K562 (cell line): ENCODE measurements at regions not wholly inside any gene's neighbourhood (a gene's known extent, or its start where the extent isn't known, plus 50 kb on each side); places are given as distances from the start of the nearest gene placed in this dataset.

ENCODE experiments used
- ATAC-seq: fragments of 200-7000 bp; cut with Tn5 transposase; 3 replicates; pipeline ENCODE4 v1.9.1; 2020; ENCODE audit warnings: moderate library complexity
- BruUV-seq: library from RNA; stranded (reverse); fragments of 400-500 nt; replicated peaks from 2 replicates; lab custom pipeline; 2021; lab: Mats Ljungman, UMichigan
- CTCF ChIA-PET: fragments of 300-600 bp; formaldehyde crosslinking; extraction: SDS; loops from one replicate; lab custom pipeline; 2021; ENCODE audit warnings: low intra/inter-chr PET ratio; lab: Yijun Ruan, JAX
- POLR2A ChIA-PET: fragments of 300-600, 350-650 bp; sonication (Branson Sonifier 250); formaldehyde crosslinking; extraction: SDS; loops from one replicate; lab custom pipeline; 2021; ENCODE audit warnings: antibody characterized with exemption, inconsistent platforms; lab: Yijun Ruan, JAX
- DNase-seq, 4 experiments: peaks; one replicate each; pipeline versions ENCODE4 v3.0.0 to v3.0.0-alpha.2; 2011 to 2018; ENCODE audit warnings: low spot score in 3 of 4, mixed read lengths in 3 of 4; ENCODE audit errors: extremely low read depth in 1 of 4
- FAIRE-seq: peaks from 2 replicates; lab custom pipeline; 2011; peaks lifted over from hg19 to GRCh38; lab: Jason Lieb, UNC
- H2AFZ ChIP-seq: 2 replicates; pipeline ENCODE4 v1.6.0; 2011; ENCODE audit warnings: low read depth, low read length, control low read depth, inconsistent platforms
- H3K27ac ChIP-seq: fragments of 200-600 bp; 3 replicates; pipeline ENCODE4 v1.8.0; 2011; ENCODE audit warnings: low read depth, mild to moderate bottlenecking, control low read depth, inconsistent platforms, low read length, moderate library complexity, mixed read lengths; ENCODE audit errors: extremely low read depth
- H3K27me3 ChIP-seq, 2 experiments: fragments of 300-600 bp in 1 of 2; 2 replicates in 1 of 2; 3 replicates in 1 of 2; pipeline versions ENCODE4 v1.6.0 to v1.8.0; 2011; ENCODE audit warnings: inconsistent platforms in 2 of 2, low read length in 2 of 2, mild to moderate bottlenecking in 1 of 2, mixed read lengths in 1 of 2, moderate library complexity in 1 of 2; ENCODE audit not compliant: control insufficient read depth in 2 of 2, insufficient read depth in 2 of 2
- H3K36me3 ChIP-seq: fragments of 300-600 bp; 3 replicates; pipeline ENCODE4 v1.8.0; 2011; ENCODE audit warnings: mild to moderate bottlenecking, low read length, inconsistent platforms; ENCODE audit not compliant: control insufficient read depth, insufficient read depth
- H3K4me1 ChIP-seq, 2 experiments: fragments of 200-600 bp in 1 of 2; replicated peaks in 1 of 2; 2 replicates in 1 of 2; 3 replicates in 1 of 2; pipeline versions ENCODE4 v1.5.1 to v1.8.0; 2011; ENCODE audit warnings: inconsistent platforms in 2 of 2, low read length in 2 of 2, mild to moderate bottlenecking in 1 of 2, mixed read lengths in 1 of 2, moderate library complexity in 1 of 2; ENCODE audit not compliant: control insufficient read depth in 2 of 2, insufficient read depth in 2 of 2
- H3K4me2 ChIP-seq: 2 replicates; pipeline ENCODE4 v1.6.1; 2011; ENCODE audit warnings: low read length, control low read depth, inconsistent platforms, mixed read lengths; ENCODE audit not compliant: insufficient read depth
- H3K4me3 ChIP-seq: fragments of 200-600 bp; sonication (generic), shearing (Covaris generic); 2 replicates; pipeline ENCODE4 v1.5.1; 2016; ENCODE audit warnings: control low read depth, inconsistent platforms
- H3K79me2 ChIP-seq: fragments of 200-600 bp; 3 replicates; pipeline ENCODE4 v1.8.0; 2011; ENCODE audit warnings: low read length, inconsistent platforms; ENCODE audit not compliant: control insufficient read depth, insufficient read depth
- H3K9ac ChIP-seq, 2 experiments: 2 replicates each; pipeline versions ENCODE4 v1.6.0 to v1.6.1; 2011; ENCODE audit warnings: low read depth in 2 of 2, low read length in 2 of 2, control low read depth in 1 of 2, inconsistent platforms in 1 of 2, mild to moderate bottlenecking in 1 of 2, mixed read lengths in 1 of 2; ENCODE audit not compliant: insufficient read depth in 1 of 2
- H3K9me1 ChIP-seq: one replicate; pipeline ENCODE4 v1.6.0; 2011; ENCODE audit warnings: inconsistent platforms, mild to moderate bottlenecking, low read length, moderate library complexity; ENCODE audit not compliant: control insufficient read depth, insufficient read depth
- H3K9me3 ChIP-seq: replicated peaks from 2 replicates; pipeline ENCODE4 v1.5.1; 2011; ENCODE audit warnings: low read depth, low read length, inconsistent platforms; ENCODE audit not compliant: control insufficient read depth, insufficient read depth
- H4K20me1 ChIP-seq: replicated peaks from 2 replicates; pipeline ENCODE4 v1.6.1; 2011; ENCODE audit warnings: low read length, inconsistent platforms, mixed read lengths; ENCODE audit not compliant: control insufficient read depth, insufficient read depth
- ATF3 ChIP-seq, 2 experiments: fragments of 450-650 bp in 1 of 2; sonication (generic) in 1 of 2; formaldehyde crosslinking in 1 of 2; IDR thresholded peaks in 1 of 2; conservative IDR thresholded peaks in 1 of 2; 2 replicates each; pipeline versions ENCODE4 v1.6.1 to v1.8.1; 2016 to 2023; ENCODE audit warnings: mild to moderate bottlenecking in 2 of 2, moderate library complexity in 2 of 2, inconsistent platforms in 1 of 2, missing genetic modification reagents in 1 of 2
- E2F6 ChIP-seq, 2 experiments: IDR thresholded peaks; 2 replicates each; pipeline ENCODE4 v1.6.1; 2011; ENCODE audit warnings: borderline replicate concordance in 1 of 2, control low read depth in 1 of 2, low read depth in 1 of 2, low read length in 1 of 2, mild to moderate bottlenecking in 1 of 2, mixed read lengths in 1 of 2, moderate library complexity in 1 of 2; ENCODE audit not compliant: insufficient read depth in 1 of 2, insufficient read length in 1 of 2, poor library complexity in 1 of 2, severe bottlenecking in 1 of 2; ENCODE audit errors: extremely low read depth in 1 of 2
- EGR1 ChIP-seq: fragments of 450-650 bp; conservative IDR thresholded peaks from 2 replicates; pipeline ENCODE4 v1.6.1; 2017; ENCODE audit warnings: mild to moderate bottlenecking
- FOXK2 ChIP-seq, 2 experiments: fragments of 450-650 bp; IDR thresholded peaks in 1 of 2; conservative IDR thresholded peaks in 1 of 2; 2 replicates each; pipeline ENCODE4 v1.6.1; 2016; ENCODE audit warnings: low read depth in 2 of 2, mild to moderate bottlenecking in 1 of 2
- FOXP4 ChIP-seq: sonication (generic); formaldehyde crosslinking; IDR thresholded peaks from 2 replicates; pipeline ENCODE4 v1.8.0; 2022; ENCODE audit warnings: mild to moderate bottlenecking, missing genetic modification reagents, borderline replicate concordance
- HMBOX1 ChIP-seq: sonication (generic); IDR thresholded peaks from 2 replicates; pipeline ENCODE4 v1.6.1; 2016
- KAT7 ChIP-seq: sonication (generic); formaldehyde crosslinking; IDR thresholded peaks from 2 replicates; pipeline ENCODE4 v1.8.0; 2022; ENCODE audit warnings: missing genetic modification reagents, mild to moderate bottlenecking, borderline replicate concordance
- MYC ChIP-seq, 2 experiments: fragments of 250-450 bp in 1 of 2; sonication (Bioruptor Pico) in 1 of 2; IDR thresholded peaks; 2 replicates each; pipeline versions ENCODE4 v1.5.1 to v1.6.1; 2012 to 2021; ENCODE audit warnings: low read depth in 2 of 2, borderline replicate concordance in 1 of 2, improper control_type of control experiment in 1 of 2, low read length in 1 of 2, mild to moderate bottlenecking in 1 of 2, moderate library complexity in 1 of 2
- MYNN ChIP-seq, 2 experiments: sonication (generic); formaldehyde crosslinking in 1 of 2; IDR thresholded peaks; 2 replicates each; pipeline versions ENCODE4 v1.5.0 to v1.6.1; 2016 to 2020; ENCODE audit warnings: antibody characterized with exemption in 1 of 2, missing genetic modification reagents in 1 of 2
- NR4A1 ChIP-seq, 2 experiments: fragments of 250-450 bp in 1 of 2; fragments of 450-650 bp in 1 of 2; sonication (Bioruptor Pico) in 1 of 2; IDR thresholded peaks; 2 replicates each; pipeline versions ENCODE4 v1.4.0 to v1.6.1; 2016 to 2020; ENCODE audit warnings: mild to moderate bottlenecking in 2 of 2, missing compliant biosample characterization in 1 of 2, missing genetic modification characterization in 1 of 2, moderate library complexity in 1 of 2
- RBM39 ChIP-seq: fragments of 200-400 bp; formaldehyde crosslinking; optimal IDR thresholded peaks from 2 replicates; pipeline ENCODE3; 2018; ENCODE audit warnings: low read depth, low read length
- ZNF644 ChIP-seq: fragments of 200-800 bp; sonication (Bioruptor generic); IDR thresholded peaks from 2 replicates; pipeline ENCODE4 v1.6.1; 2016; ENCODE audit warnings: low read depth, missing genetic modification characterization, missing compliant biosample characterization
- WGBS: fragments of 100-300 bp; shearing (Covaris generic); methylation state at CpG from one replicate; pipeline ENCODE4 v1.1.6; 2016; ENCODE audit warnings: low coverage, mixed read lengths; ENCODE audit not compliant: insufficient coverage; ENCODE audit errors: missing lambda C conversion rate; 5-methylcytosine and 5-hydroxymethylcytosine counted together
- in situ Hi-C: fragments of 300-500 bp; cut with MboI; formaldehyde crosslinking; loops from 4 replicates; pipeline ENCODE4 v1.15.0; 2018; ENCODE audit warnings: inconsistent platforms, mixed read lengths
- intact Hi-C: fragments of 100-400 bp; cut with micrococcal nuclease; formaldehyde crosslinking; loops from 2 replicates; pipeline ENCODE4 v1.14.2; 2022
- TF ChIP-seq, protein P1 (sequence below), 2 experiments: fragments of 250-450 bp in 1 of 2; fragments of 450-650 bp in 1 of 2; sonication (Bioruptor Pico) in 1 of 2; IDR thresholded peaks; 2 replicates each; pipeline versions ENCODE4 v1.6.1 to v1.8.0; 2016 to 2021; ENCODE audit warnings: mild to moderate bottlenecking in 2 of 2, moderate library complexity in 2 of 2, missing compliant biosample characterization in 1 of 2, missing genetic modification characterization in 1 of 2

DNA sequence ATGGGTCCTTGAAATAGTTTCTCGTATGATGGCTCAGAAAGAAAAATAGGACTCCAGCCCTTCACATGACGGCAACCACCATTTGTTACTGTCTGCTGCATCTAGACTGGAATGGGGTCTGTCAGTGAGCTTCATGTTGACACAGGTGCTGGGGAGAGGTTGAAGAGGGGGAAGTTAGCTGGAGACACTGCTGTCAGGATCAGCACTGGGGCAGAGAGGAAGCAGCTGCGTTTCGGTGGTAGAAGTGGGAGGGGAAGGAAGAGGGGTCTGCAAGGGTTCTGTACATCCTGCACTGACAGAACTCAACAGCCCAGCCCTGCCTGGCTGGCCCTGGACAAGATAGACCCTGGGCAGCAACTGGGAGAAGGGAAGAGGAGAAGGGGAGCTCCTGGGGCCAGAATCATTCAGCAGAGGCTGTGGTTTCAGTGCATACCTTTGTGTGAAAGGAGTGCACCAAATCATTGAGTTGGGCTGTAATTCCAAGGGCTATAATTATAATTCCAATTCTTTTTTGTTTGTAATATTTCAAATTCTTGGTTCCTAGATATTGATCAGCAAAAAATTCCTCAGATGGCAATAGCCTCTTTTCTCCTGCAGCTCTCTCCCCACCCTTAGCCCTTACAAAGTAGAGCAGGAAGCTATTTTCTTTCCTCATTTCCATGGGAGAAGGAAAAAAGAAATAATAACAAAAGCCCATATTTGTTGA is 119.4 kb upstream of the C1GALT1C1 start:
- no peak overlapping the region for H3K9ac ChIP-seq
- no peak for DNase-seq
- CTCF ChIA-PET: no interaction called here
- POLR2A ChIA-PET: no interaction called here
- intact Hi-C loops (no loop called here), in situ Hi-C loops (no loop called here)
- no TSS peak for BruUV-seq
- H3K27ac ChIP-seq: no peak overlapping the region
- H3K9me1 ChIP-seq: no peaks in the 10 kb centered on the region
- no peaks in the 10 kb centered on the region; a peak in 1 of 5 replicates for H3K4me1 ChIP-seq
- H3K36me3 ChIP-seq: no peaks in the 10 kb centered on the region
- H3K9me3 ChIP-seq: no peaks in the 10 kb centered on the region
- no peak overlapping the region for H2AFZ ChIP-seq
- no peaks in the 10 kb centered on the region for H4K20me1 ChIP-seq
- H3K4me2 ChIP-seq: no peak overlapping the region
- no peaks in the 10 kb centered on the region for H3K27me3 ChIP-seq
- 5% methylated on average over 2 of the region's 4 CpGs for WGBS
- H3K4me3 ChIP-seq: no peak overlapping the region
- no peak for FAIRE-seq
- no peak for ATAC-seq
- no peaks in the 10 kb centered on the region for H3K79me2 ChIP-seq
- TF ChIP-seq EGR1 (no peak), MYNN (IDR thresholded peaks at IDR 0.05) (no peak), MYNN (CRISPR knock-in tag; IDR thresholded peaks at IDR 0.05) (no peak), NR4A1 (CRISPR knock-in tag; IDR thresholded peaks at IDR 0.05) (no peak), NR4A1 (tag; IDR thresholded peaks at IDR 0.05) (no peak), HMBOX1 (no peak), MYC (IDR thresholded peaks at IDR 0.05; ENCODE audit: low read depth, low read length) (no peak), MYC (CRISPR knock-in tag; IDR thresholded peaks at IDR 0.05; ENCODE audit: borderline replicate concordance, low read depth) (no peak), ZNF644 (tag) (no peak), FOXK2 (conservative IDR thresholded peaks at IDR 0.05 in 1 of 2, IDR thresholded peaks at IDR 0.05 in 1 of 2; ENCODE audit: low read depth in 2 of 2) (no peak), RBM39 (no peak), FOXP4 (CRISPR knock-in tag) (no peak), KAT7 (CRISPR knock-in tag) (no peak), E2F6 (IDR thresholded peaks at IDR 0.05; ENCODE audit: borderline replicate concordance in 1 of 2, extremely low read depth in 1 of 2, insufficient read depth in 1 of 2, insufficient read length in 1 of 2, low read depth in 1 of 2, low read length in 1 of 2, poor library complexity in 1 of 2, severe bottlenecking in 1 of 2) (no peak), ATF3 (IDR thresholded peaks at IDR 0.05) (no peak), ATF3 (CRISPR knock-in tag; conservative IDR thresholded peaks at IDR 0.05) (no peak)
- TF ChIP-seq, protein P1, sequence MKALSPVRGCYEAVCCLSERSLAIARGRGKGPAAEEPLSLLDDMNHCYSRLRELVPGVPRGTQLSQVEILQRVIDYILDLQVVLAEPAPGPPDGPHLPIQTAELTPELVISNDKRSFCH (CRISPR knock-in tag; IDR thresholded peaks at IDR 0.05): no peak
- TF ChIP-seq, protein P1 (tag; IDR thresholded peaks at IDR 0.05): no peak
